ENCODE measurements at regions not wholly inside any gene's neighbourhood (a gene's known extent, or its start where the extent isn't known, plus 50 kb on each side); places are given as distances from the start of the nearest gene placed in this dataset.

DNA sequence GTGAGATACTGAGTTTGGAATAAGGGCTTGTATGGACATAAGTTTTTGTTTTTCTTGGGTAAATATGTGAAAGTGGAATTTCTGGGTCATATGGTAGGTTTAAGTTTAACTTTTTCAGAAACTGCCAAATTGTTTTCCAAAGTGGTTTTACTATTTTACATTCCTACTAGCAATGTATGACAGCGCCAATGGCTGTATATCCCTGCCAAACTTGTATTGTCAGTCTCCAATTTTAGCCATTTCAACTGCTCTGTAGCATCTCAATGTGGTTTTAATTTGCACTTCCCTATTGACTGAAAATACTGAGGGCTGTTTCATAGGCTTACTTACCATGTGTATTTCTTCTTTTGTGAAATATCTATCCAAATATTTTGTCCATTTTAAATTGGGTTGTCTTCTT lies 90.5 kb upstream of the ZNF32 start:
- WGBS (ENCODE audit: insufficient coverage, low lambda C conversion rate), result no CpG with 5 or more reads among the region's 1 CpG
- DNase-seq, result no peak
- no peak overlapping the region for H3K4me3 ChIP-seq (ENCODE audit: low read length)

DNA sequence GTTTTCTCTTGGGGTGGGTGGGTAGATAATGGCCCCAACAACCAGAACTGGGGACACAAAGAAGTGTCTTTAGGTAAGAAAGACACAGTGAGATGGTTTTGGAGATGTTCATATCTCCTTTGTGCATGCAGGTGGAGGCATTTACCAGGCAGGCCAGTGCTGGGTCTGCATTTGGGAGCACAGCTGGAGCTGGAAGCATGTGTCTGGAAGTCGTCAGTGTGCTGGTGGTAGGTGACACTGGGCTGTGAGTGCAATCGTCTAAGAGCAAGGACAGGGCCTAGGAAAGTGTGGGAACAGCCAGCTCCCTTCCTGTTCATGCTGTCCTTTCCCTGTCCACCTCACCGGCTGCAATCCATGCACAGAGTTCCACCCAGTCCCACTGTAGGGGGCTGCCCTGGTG lies 88.3 kb upstream of the ZNF32 start:
- H3K4me3 ChIP-seq (ENCODE audit: low read length), result no peak overlapping the region
- H3K36me3 ChIP-seq (ENCODE audit: control insufficient read depth, insufficient read depth, low read length), result no peaks in the 10 kb centered on the region
- DNase-seq, result no peak
- H3K9me3 ChIP-seq (ENCODE audit: control insufficient read depth, low read depth, low read length), result no peaks in the 10 kb centered on the region
- no peaks in the 10 kb centered on the region for H3K4me1 ChIP-seq (ENCODE audit: control insufficient read depth, insufficient read depth, low read length)
- H3K27ac ChIP-seq (ENCODE audit: low read length), result no peak overlapping the region
- H3K27me3 ChIP-seq (ENCODE audit: control insufficient read depth, insufficient read depth, low read length), result no peaks in the 10 kb centered on the region
- WGBS (ENCODE audit: insufficient coverage, low lambda C conversion rate), result no CpG with 5 or more reads among the region's 3 CpGs

More for the DNA sequence above, 90.5 kb upstream of the ZNF32 start:
- Histone ChIP-seq H3K4me1 (ENCODE audit: control insufficient read depth, insufficient read depth, low read length) (no peaks in the 10 kb centered on the region), H3K27me3 (ENCODE audit: control insufficient read depth, insufficient read depth, low read length) (no peaks in the 10 kb centered on the region), H3K27ac (ENCODE audit: low read length) (no peak overlapping the region), H3K36me3 (ENCODE audit: control insufficient read depth, insufficient read depth, low read length) (no peaks in the 10 kb centered on the region), H3K9me3 (ENCODE audit: control insufficient read depth, low read depth, low read length) (no peaks in the 10 kb centered on the region)

GRCh38 chr10:43735907-43736306 lies 87.2 kb upstream of the ZNF32 start:
- WGBS (ENCODE audit: insufficient coverage, low lambda C conversion rate), result no CpG with 5 or more reads among the region's 2 CpGs

DNA sequence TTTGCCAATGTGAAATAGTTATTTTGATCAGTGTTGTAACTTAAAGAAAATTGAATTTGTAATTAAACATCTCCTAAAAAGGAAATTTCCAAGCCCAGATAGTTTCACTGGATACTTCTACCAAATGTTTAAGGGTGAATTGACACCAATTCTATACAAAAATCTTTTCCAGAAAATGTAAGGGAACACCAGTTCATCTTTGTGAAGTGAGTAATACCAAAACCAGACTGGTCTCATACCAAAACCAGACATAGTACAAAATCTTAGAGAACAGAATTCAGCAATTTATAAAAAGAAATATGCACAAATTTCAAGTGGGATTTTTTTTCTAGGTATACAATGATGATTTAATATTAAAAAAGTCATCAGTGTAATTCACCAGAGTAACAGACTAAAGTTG lies 86.0 kb upstream of the ZNF32 start:
- H3K27me3 ChIP-seq (ENCODE audit: control insufficient read depth, insufficient read depth, low read length), result no peaks in the 10 kb centered on the region
- no peaks in the 10 kb centered on the region for H3K4me1 ChIP-seq (ENCODE audit: control insufficient read depth, insufficient read depth, low read length)
- H3K36me3 ChIP-seq (ENCODE audit: control insufficient read depth, insufficient read depth, low read length), result no peaks in the 10 kb centered on the region
- no peak overlapping the region for H3K27ac ChIP-seq (ENCODE audit: low read length)
- H3K9me3 ChIP-seq (ENCODE audit: control insufficient read depth, low read depth, low read length), result no peaks in the 10 kb centered on the region
- no peak for DNase-seq
- H3K4me3 ChIP-seq (ENCODE audit: low read length), result no peak overlapping the region

More at GRCh38 chr10:43735907-43736306, 87.2 kb upstream of the ZNF32 start:
- H3K36me3 ChIP-seq (ENCODE audit: control insufficient read depth, insufficient read depth, low read length), result no peaks in the 10 kb centered on the region
- H3K9me3 ChIP-seq (ENCODE audit: control insufficient read depth, low read depth, low read length), result no peaks in the 10 kb centered on the region
- no peak overlapping the region for H3K4me3 ChIP-seq (ENCODE audit: low read length)
- no peaks in the 10 kb centered on the region for H3K27me3 ChIP-seq (ENCODE audit: control insufficient read depth, insufficient read depth, low read length)
- H3K27ac ChIP-seq (ENCODE audit: low read length), result no peak overlapping the region
- DNase-seq, result no peak
- H3K4me1 ChIP-seq (ENCODE audit: control insufficient read depth, insufficient read depth, low read length), result no peaks in the 10 kb centered on the region

DNA sequence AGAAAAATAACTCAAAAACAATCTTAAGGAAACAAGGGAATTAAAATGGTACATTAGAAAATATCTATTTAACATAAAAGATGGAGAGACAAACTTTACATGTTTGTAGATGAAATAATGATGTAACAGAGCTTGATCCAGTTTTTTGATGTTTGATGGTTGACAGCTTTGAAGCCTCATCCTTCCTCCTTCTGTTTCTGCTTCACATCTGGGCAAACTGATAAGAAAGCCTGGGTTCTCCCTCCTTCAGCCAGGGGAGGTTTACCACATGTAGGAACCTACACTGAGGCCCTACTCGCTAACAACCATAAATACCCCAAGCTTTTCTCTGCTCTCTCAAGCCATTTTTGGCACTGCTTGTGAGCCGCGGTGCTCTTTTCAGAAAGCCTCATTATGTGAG lies 82.8 kb upstream of the ZNF32 start:
- Histone ChIP-seq H3K9me3 (ENCODE audit: control insufficient read depth, low read depth, low read length) (peaks cover 9% of the 10 kb centered on the region), H3K27ac (ENCODE audit: low read length) (no peak overlapping the region), H3K4me3 (ENCODE audit: low read length) (no peak overlapping the region), H3K4me1 (ENCODE audit: control insufficient read depth, insufficient read depth, low read length) (no peaks in the 10 kb centered on the region), H3K36me3 (ENCODE audit: control insufficient read depth, insufficient read depth, low read length) (no peaks in the 10 kb centered on the region), H3K27me3 (ENCODE audit: control insufficient read depth, insufficient read depth, low read length) (no peaks in the 10 kb centered on the region)
- no CpG with 5 or more reads among the region's 3 CpGs for WGBS (ENCODE audit: insufficient coverage, low lambda C conversion rate)
- no peak for DNase-seq

- Histone ChIP-seq H3K36me3 (ENCODE audit: control insufficient read depth, insufficient read depth, low read length) (no peaks in the 10 kb centered on the region), H3K4me1 (ENCODE audit: control insufficient read depth, insufficient read depth, low read length) (no peaks in the 10 kb centered on the region), H3K4me3 (ENCODE audit: low read length) (no peak overlapping the region), H3K27me3 (ENCODE audit: control insufficient read depth, insufficient read depth, low read length) (no peaks in the 10 kb centered on the region), H3K9me3 (ENCODE audit: control insufficient read depth, low read depth, low read length) (peaks cover 9% of the 10 kb centered on the region), H3K27ac (ENCODE audit: low read length) (no peak overlapping the region)
- no CpG with 5 or more reads among the region's 26 CpGs for WGBS (ENCODE audit: insufficient coverage, low lambda C conversion rate)
- DNase-seq, result no peak
Observed at GRCh38 chr10:43728425-43728824, 79.7 kb upstream of the ZNF32 start.

- Histone ChIP-seq H3K27me3 (ENCODE audit: control insufficient read depth, insufficient read depth, low read length) (no peaks in the 10 kb centered on the region), H3K4me1 (ENCODE audit: control insufficient read depth, insufficient read depth, low read length) (no peaks in the 10 kb centered on the region), H3K36me3 (ENCODE audit: control insufficient read depth, insufficient read depth, low read length) (no peaks in the 10 kb centered on the region), H3K27ac (ENCODE audit: low read length) (no peak overlapping the region), H3K9me3 (ENCODE audit: control insufficient read depth, low read depth, low read length) (peaks cover 9% of the 10 kb centered on the region), H3K4me3 (ENCODE audit: low read length) (no peak overlapping the region)
- 100% methylated on average over 1 of the region's 21 CpGs for WGBS (ENCODE audit: insufficient coverage, low lambda C conversion rate)
- no peak for DNase-seq
Observed at GRCh38 chr10:43727935-43728334, 79.3 kb upstream of the ZNF32 start.

GRCh38 chr10:43715334-43715733 lies 66.7 kb upstream of the ZNF32 start:
- no peaks in the 10 kb centered on the region for H3K9me3 ChIP-seq (ENCODE audit: control insufficient read depth, low read depth, low read length)

GRCh38 chr10:43712821-43713584 lies 64.3 kb upstream of the ZNF32 start:
- DNase-seq, result no peak
- no peaks in the 10 kb centered on the region for H3K9me3 ChIP-seq (ENCODE audit: control insufficient read depth, low read depth, low read length)
- 80% methylated on average over 3 of the region's 10 CpGs for WGBS (ENCODE audit: insufficient coverage, low lambda C conversion rate)
- H3K27me3 ChIP-seq (ENCODE audit: control insufficient read depth, insufficient read depth, low read length), result no peaks in the 10 kb centered on the region
- no peak overlapping the region for H3K27ac ChIP-seq (ENCODE audit: low read length)
- H3K36me3 ChIP-seq (ENCODE audit: control insufficient read depth, insufficient read depth, low read length), result no peaks in the 10 kb centered on the region
- H3K4me3 ChIP-seq (ENCODE audit: low read length), result no peak overlapping the region
- no peaks in the 10 kb centered on the region for H3K4me1 ChIP-seq (ENCODE audit: control insufficient read depth, insufficient read depth, low read length)

More at GRCh38 chr10:43715334-43715733, 66.7 kb upstream of the ZNF32 start:
- Histone ChIP-seq H3K27ac (ENCODE audit: low read length) (no peak overlapping the region), H3K27me3 (ENCODE audit: control insufficient read depth, insufficient read depth, low read length) (no peaks in the 10 kb centered on the region), H3K36me3 (ENCODE audit: control insufficient read depth, insufficient read depth, low read length) (no peaks in the 10 kb centered on the region), H3K4me3 (ENCODE audit: low read length) (no peak overlapping the region), H3K4me1 (ENCODE audit: control insufficient read depth, insufficient read depth, low read length) (no peaks in the 10 kb centered on the region)
- DNase-seq, result no peak
- WGBS (ENCODE audit: insufficient coverage, low lambda C conversion rate), result no CpG with 5 or more reads among the region's 3 CpGs

DNA sequence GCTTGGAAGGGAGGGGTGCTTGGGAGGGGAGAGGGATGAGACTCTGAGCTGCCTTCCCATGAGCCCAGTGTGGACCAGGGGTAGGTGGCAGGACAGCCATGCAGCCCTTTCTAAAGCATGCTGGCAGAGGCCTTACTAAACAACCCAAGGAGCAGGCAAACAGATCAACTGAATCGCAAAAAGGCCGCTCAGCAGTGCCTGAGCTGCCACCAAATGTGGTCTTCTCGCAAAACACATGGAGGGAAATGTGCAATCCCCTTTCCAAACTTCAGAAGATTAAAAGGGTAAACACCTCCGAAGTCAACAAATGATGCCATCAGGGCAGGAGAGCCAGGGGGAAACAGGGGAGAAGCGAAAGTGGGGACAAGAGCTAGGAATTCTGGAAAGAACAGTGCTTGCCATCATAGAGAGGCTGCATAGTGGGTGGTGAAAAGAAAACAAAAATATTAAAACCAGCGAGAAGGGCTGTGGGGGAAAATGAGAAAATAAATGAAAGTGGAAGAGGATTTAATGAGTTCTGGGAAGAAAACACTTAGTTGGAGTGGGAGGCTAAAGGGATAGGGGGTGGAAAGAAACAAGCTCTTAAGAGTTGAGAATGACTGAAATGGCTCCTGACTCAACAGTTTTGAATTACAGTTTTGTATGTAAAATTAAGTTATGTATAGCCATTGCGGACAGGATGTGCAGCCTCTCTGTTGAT lies 62.2 kb upstream of the ZNF32 start:
- Histone ChIP-seq H3K36me3 (ENCODE audit: control insufficient read depth, insufficient read depth, low read length) (no peaks in the 10 kb centered on the region), H3K27me3 (ENCODE audit: control insufficient read depth, insufficient read depth, low read length) (no peaks in the 10 kb centered on the region), H3K4me1 (ENCODE audit: control insufficient read depth, insufficient read depth, low read length) (no peaks in the 10 kb centered on the region), H3K9me3 (ENCODE audit: control insufficient read depth, low read depth, low read length) (no peaks in the 10 kb centered on the region), H3K27ac (ENCODE audit: low read length) (no peak overlapping the region), H3K4me3 (ENCODE audit: low read length) (no peak overlapping the region)
- 84% methylated on average over 4 of the region's 7 CpGs for WGBS (ENCODE audit: insufficient coverage, low lambda C conversion rate)
- DNase-seq, result no peak

DNA sequence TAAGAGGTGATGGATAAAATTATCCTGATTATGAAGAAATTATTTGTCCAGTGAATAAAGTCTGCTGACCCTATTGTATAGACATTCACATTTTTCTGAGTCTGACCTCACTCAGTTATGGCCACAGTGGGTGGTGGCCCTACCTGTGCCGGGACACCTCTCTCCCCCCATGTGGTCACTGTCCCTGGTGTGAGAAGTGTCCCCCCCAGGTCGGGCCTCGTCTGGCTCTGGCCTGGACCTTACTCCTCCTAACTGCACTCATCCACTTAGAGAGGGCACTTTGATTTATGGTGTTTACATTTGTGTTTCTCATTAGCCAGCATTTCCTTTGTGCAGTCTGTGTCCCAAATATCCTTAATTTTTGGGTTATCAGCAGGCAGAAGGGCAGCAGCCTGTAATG lies 59.6 kb upstream of the ZNF32 start:
- Histone ChIP-seq H3K9me3 (ENCODE audit: control insufficient read depth, low read depth, low read length) (no peaks in the 10 kb centered on the region), H3K27ac (ENCODE audit: low read length) (no peak overlapping the region), H3K27me3 (ENCODE audit: control insufficient read depth, insufficient read depth, low read length) (no peaks in the 10 kb centered on the region), H3K4me1 (ENCODE audit: control insufficient read depth, insufficient read depth, low read length) (no peaks in the 10 kb centered on the region), H3K36me3 (ENCODE audit: control insufficient read depth, insufficient read depth, low read length) (no peaks in the 10 kb centered on the region), H3K4me3 (ENCODE audit: low read length) (no peak overlapping the region)
- no peak for DNase-seq
- WGBS (ENCODE audit: insufficient coverage, low lambda C conversion rate), result no CpG with 5 or more reads among the region's 3 CpGs
